ENCODE measurements at regions not wholly inside any gene's neighbourhood (a gene's known extent, or its start where the extent isn't known, plus 50 kb on each side); places are given as distances from the start of the nearest gene placed in this dataset.

DNA sequence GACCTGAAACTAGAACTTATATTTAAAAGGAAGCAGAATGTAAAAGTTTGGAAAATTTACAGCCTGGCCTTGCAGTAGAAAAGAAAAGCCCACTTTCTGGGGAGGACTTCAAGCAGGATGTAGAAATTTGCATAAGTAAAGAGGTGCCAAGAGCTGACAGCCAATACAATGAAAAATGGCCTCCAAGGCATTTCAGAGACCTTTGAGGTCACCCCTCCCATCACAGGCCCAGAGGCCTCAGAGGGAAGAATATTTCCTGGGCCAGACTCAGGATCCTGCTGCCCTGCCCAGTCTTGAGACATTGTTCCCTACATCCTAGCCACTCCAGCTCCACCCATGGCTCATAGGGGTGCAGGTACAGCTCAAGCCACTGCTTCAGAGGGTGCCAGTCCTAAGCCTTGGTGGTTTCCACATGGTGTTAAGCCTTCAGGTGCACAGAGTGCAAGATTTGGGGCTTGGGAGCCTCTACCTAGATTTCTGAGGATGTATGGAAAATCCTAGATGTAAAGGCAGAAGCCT lies 518.9 kb upstream of the INTU start:
- TF ChIP-seq, protein P1, sequence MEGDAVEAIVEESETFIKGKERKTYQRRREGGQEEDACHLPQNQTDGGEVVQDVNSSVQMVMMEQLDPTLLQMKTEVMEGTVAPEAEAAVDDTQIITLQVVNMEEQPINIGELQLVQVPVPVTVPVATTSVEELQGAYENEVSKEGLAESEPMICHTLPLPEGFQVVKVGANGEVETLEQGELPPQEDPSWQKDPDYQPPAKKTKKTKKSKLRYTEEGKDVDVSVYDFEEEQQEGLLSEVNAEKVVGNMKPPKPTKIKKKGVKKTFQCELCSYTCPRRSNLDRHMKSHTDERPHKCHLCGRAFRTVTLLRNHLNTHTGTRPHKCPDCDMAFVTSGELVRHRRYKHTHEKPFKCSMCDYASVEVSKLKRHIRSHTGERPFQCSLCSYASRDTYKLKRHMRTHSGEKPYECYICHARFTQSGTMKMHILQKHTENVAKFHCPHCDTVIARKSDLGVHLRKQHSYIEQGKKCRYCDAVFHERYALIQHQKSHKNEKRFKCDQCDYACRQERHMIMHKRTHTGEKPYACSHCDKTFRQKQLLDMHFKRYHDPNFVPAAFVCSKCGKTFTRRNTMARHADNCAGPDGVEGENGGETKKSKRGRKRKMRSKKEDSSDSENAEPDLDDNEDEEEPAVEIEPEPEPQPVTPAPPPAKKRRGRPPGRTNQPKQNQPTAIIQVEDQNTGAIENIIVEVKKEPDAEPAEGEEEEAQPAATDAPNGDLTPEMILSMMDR (IDR thresholded peaks at IDR 0.05): no peak
- no peak for TF ChIP-seq JUN (CRISPR knock-in tag; IDR thresholded peaks at IDR 0.05)
- TF ChIP-seq HMGXB4 (CRISPR knock-in tag; IDR thresholded peaks at IDR 0.05): no peak
